IgD-negative memory B cell (primary cell): ENCODE measurements at regions not wholly inside any gene's neighbourhood (a gene's known extent, or its start where the extent isn't known, plus 50 kb on each side); places are given as distances from the start of the nearest gene placed in this dataset.

ENCODE experiments used
- H3K27ac Mint-ChIP-seq, 3 donors: one replicate each; pipeline ENCODE4 v1.8.0; 2020 to 2022; ENCODE audit warnings: mild to moderate bottlenecking in 3 of 3, mixed read lengths in 3 of 3, moderate library complexity in 1 of 3
- H3K27me3 Mint-ChIP-seq: one replicate; pipeline ENCODE4 v1.8.0; 2021; ENCODE audit warnings: mixed read lengths
- H3K36me3 Mint-ChIP-seq: one replicate; pipeline ENCODE4 v1.8.0; 2020; ENCODE audit warnings: mild to moderate bottlenecking, mixed read lengths
- H3K4me1 Mint-ChIP-seq, 3 donors: one replicate each; pipeline ENCODE4 v1.8.0; 2020 to 2022; ENCODE audit warnings: mixed read lengths in 3 of 3, mild to moderate bottlenecking in 1 of 3
- H3K4me3 Mint-ChIP-seq, 4 donors: one replicate each; pipeline ENCODE4 v1.8.0; 2020 to 2022; ENCODE audit warnings: mild to moderate bottlenecking in 4 of 4, mixed read lengths in 4 of 4, moderate library complexity in 3 of 4
- H3K9me3 Mint-ChIP-seq, 3 donors: one replicate each; pipeline ENCODE4 v1.8.0; 2020 to 2021; ENCODE audit warnings: mixed read lengths in 3 of 3, mild to moderate bottlenecking in 1 of 3

GRCh38 chr4:91914176-91914804, 389.5 kb upstream of the GRID2 start:
- no peaks in the 10 kb centered on the region for H3K4me1 Mint-ChIP-seq
- no peak overlapping the region for H3K4me3 Mint-ChIP-seq
- H3K9me3 Mint-ChIP-seq, result peaks cover 0 to 8% (median 3%) of the 10 kb centered on the region in 3 donors
- no peaks in the 10 kb centered on the region for H3K36me3 Mint-ChIP-seq
- no peaks in the 10 kb centered on the region for H3K27me3 Mint-ChIP-seq
- no peak overlapping the region for H3K27ac Mint-ChIP-seq

- H3K27ac Mint-ChIP-seq, result no peak overlapping the region
- H3K27me3 Mint-ChIP-seq, result no peaks in the 10 kb centered on the region
- H3K4me1 Mint-ChIP-seq, result no peaks in the 10 kb centered on the region
- no peaks in the 10 kb centered on the region for H3K36me3 Mint-ChIP-seq
- H3K4me3 Mint-ChIP-seq, result no peak overlapping the region
- peaks cover 3 to 9% (median 5%) of the 10 kb centered on the region in 3 donors for H3K9me3 Mint-ChIP-seq
These were observed 387.5 kb upstream of the GRID2 start for GRCh38 chr4:91916219-91916618.

GRCh38 chr4:91924625-91925024, 379.1 kb upstream of the GRID2 start:
- Mint-ChIP-seq H3K4me3 (no peak overlapping the region), H3K36me3 (no peaks in the 10 kb centered on the region), H3K4me1 (no peaks in the 10 kb centered on the region), H3K9me3 (peaks cover 2 to 7% (median 5%) of the 10 kb centered on the region in 3 donors), H3K27me3 (no peaks in the 10 kb centered on the region), H3K27ac (no peak overlapping the region)

- Mint-ChIP-seq H3K27me3 (no peaks in the 10 kb centered on the region), H3K36me3 (no peaks in the 10 kb centered on the region), H3K4me3 (no peak overlapping the region), H3K9me3 (no peaks in the 10 kb centered on the region), H3K4me1 (no peaks in the 10 kb centered on the region), H3K27ac (no peak overlapping the region)
These were observed 368.5 kb upstream of the GRID2 start for GRCh38 chr4:91935217-91935616.

- Mint-ChIP-seq H3K27ac (no peak overlapping the region), H3K27me3 (no peaks in the 10 kb centered on the region), H3K4me3 (no peak overlapping the region), H3K9me3 (no peaks in the 10 kb centered on the region), H3K4me1 (no peaks in the 10 kb centered on the region), H3K36me3 (no peaks in the 10 kb centered on the region)
These were observed 367.5 kb upstream of the GRID2 start for GRCh38 chr4:91936311-91936710.

- no peaks in the 10 kb centered on the region for H3K27me3 Mint-ChIP-seq
These were observed 345.8 kb upstream of the GRID2 start for GRCh38 chr4:91957963-91958362.

GRCh38 chr4:91958596-91958995, 345.2 kb upstream of the GRID2 start:
- Mint-ChIP-seq H3K9me3 (no peaks in the 10 kb centered on the region), H3K4me3 (no peak overlapping the region), H3K4me1 (no peaks in the 10 kb centered on the region), H3K27ac (no peak overlapping the region), H3K27me3 (no peaks in the 10 kb centered on the region), H3K36me3 (no peaks in the 10 kb centered on the region)

More at GRCh38 chr4:91957963-91958362, 345.8 kb upstream of the GRID2 start:
- Mint-ChIP-seq H3K9me3 (no peaks in the 10 kb centered on the region), H3K27ac (no peak overlapping the region), H3K4me1 (no peaks in the 10 kb centered on the region), H3K36me3 (no peaks in the 10 kb centered on the region), H3K4me3 (no peak overlapping the region)

GRCh38 chr4:91961504-91961903, 342.3 kb upstream of the GRID2 start:
- no peaks in the 10 kb centered on the region for H3K4me1 Mint-ChIP-seq
- no peak overlapping the region for H3K27ac Mint-ChIP-seq
- no peak overlapping the region for H3K4me3 Mint-ChIP-seq
- no peaks in the 10 kb centered on the region for H3K9me3 Mint-ChIP-seq
- no peaks in the 10 kb centered on the region for H3K27me3 Mint-ChIP-seq
- no peaks in the 10 kb centered on the region for H3K36me3 Mint-ChIP-seq

GRCh38 chr4:91963486-91963885, 340.3 kb upstream of the GRID2 start:
- H3K9me3 Mint-ChIP-seq, result no peaks in the 10 kb centered on the region
- no peak overlapping the region for H3K4me3 Mint-ChIP-seq
- no peaks in the 10 kb centered on the region for H3K36me3 Mint-ChIP-seq

GRCh38 chr4:91965166-91965565, 338.6 kb upstream of the GRID2 start:
- Mint-ChIP-seq H3K27me3 (no peaks in the 10 kb centered on the region), H3K36me3 (no peaks in the 10 kb centered on the region), H3K27ac (no peak overlapping the region), H3K4me3 (no peak overlapping the region), H3K4me1 (no peaks in the 10 kb centered on the region), H3K9me3 (no peaks in the 10 kb centered on the region)

More at GRCh38 chr4:91963486-91963885, 340.3 kb upstream of the GRID2 start:
- no peaks in the 10 kb centered on the region for H3K27me3 Mint-ChIP-seq
- H3K4me1 Mint-ChIP-seq, result no peaks in the 10 kb centered on the region
- no peak overlapping the region for H3K27ac Mint-ChIP-seq

- Mint-ChIP-seq H3K9me3 (peaks cover 0 to 13% (median 6%) of the 10 kb centered on the region in 3 donors), H3K27ac (no peak overlapping the region), H3K4me3 (no peak overlapping the region), H3K36me3 (no peaks in the 10 kb centered on the region), H3K27me3 (no peaks in the 10 kb centered on the region), H3K4me1 (no peaks in the 10 kb centered on the region)
These were observed 330.1 kb upstream of the GRID2 start for GRCh38 chr4:91973479-91974153.

GRCh38 chr4:91984466-91984865, 319.3 kb upstream of the GRID2 start:
- Mint-ChIP-seq H3K27me3 (no peaks in the 10 kb centered on the region), H3K36me3 (no peaks in the 10 kb centered on the region), H3K4me3 (no peak overlapping the region), H3K4me1 (no peaks in the 10 kb centered on the region), H3K27ac (no peak overlapping the region), H3K9me3 (peaks cover 0 to 2% (median 0%) of the 10 kb centered on the region in 3 donors)

GRCh38 chr4:91989914-91990313, 313.9 kb upstream of the GRID2 start:
- Mint-ChIP-seq H3K27me3 (no peaks in the 10 kb centered on the region), H3K4me1 (no peaks in the 10 kb centered on the region), H3K9me3 (peaks cover 0 to 2% (median 0%) of the 10 kb centered on the region in 3 donors), H3K4me3 (no peak overlapping the region), H3K27ac (no peak overlapping the region), H3K36me3 (no peaks in the 10 kb centered on the region)

- Mint-ChIP-seq H3K9me3 (peaks cover 0 to 2% (median 0%) of the 10 kb centered on the region in 3 donors), H3K4me3 (no peak overlapping the region), H3K27me3 (no peaks in the 10 kb centered on the region), H3K27ac (no peak overlapping the region), H3K4me1 (no peaks in the 10 kb centered on the region), H3K36me3 (no peaks in the 10 kb centered on the region)
These were observed 313.0 kb upstream of the GRID2 start for GRCh38 chr4:91990726-91991125.

GRCh38 chr4:91997045-91997444, 306.7 kb upstream of the GRID2 start:
- no peaks in the 10 kb centered on the region for H3K27me3 Mint-ChIP-seq
- no peaks in the 10 kb centered on the region for H3K9me3 Mint-ChIP-seq
- no peak overlapping the region for H3K27ac Mint-ChIP-seq
- peaks cover 0 to 2% (median 0%) of the 10 kb centered on the region in 3 donors for H3K4me1 Mint-ChIP-seq
- H3K36me3 Mint-ChIP-seq, result no peaks in the 10 kb centered on the region
- peak overlapping the region in 1 of 4 donors; percentile 9 for H3K4me3 Mint-ChIP-seq
